GM18907 (cell line): ENCODE measurements at regions not wholly inside any gene's neighbourhood (a gene's known extent, or its start where the extent isn't known, plus 50 kb on each side); places are given as distances from the start of the nearest gene placed in this dataset.
"Not testable (repeated sequence)": the region's sequence is repeated elsewhere in the genome, so short reads cannot be mapped to it uniquely, and the experiment has no call there.

Source experiments
- ATAC-seq: cut with Tn5 transposase; IDR thresholded peaks from one replicate; pipeline ENCODE4 v1.9.1; 2021; ENCODE audit warnings: mild to moderate bottlenecking, moderate library complexity; ENCODE audit not compliant: unreplicated experiment

- ATAC-seq = no peak
Measured at GRCh38 chr4:66489783-66490452, 819.6 kb upstream of the EPHA5 start.

DNA sequence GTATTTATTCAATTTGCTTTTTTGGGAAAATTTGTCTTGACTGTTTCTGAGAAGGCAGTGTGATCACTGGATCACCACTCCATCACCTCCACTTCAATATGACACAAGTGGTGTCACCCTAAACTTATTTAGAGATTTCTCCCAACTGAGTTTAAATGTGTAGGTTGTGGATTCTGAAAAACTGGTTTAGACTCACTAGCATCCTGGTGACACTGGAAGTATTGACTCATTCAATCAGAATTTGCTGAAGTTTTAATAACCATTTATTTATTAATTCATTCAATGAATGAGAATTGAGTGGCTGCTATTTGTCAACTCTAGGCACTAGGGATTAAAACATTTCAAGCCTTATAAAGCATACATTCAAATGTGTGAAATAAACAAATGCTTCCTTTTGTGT is 819.1 kb upstream of the EPHA5 start:
- no peak for ATAC-seq

DNA sequence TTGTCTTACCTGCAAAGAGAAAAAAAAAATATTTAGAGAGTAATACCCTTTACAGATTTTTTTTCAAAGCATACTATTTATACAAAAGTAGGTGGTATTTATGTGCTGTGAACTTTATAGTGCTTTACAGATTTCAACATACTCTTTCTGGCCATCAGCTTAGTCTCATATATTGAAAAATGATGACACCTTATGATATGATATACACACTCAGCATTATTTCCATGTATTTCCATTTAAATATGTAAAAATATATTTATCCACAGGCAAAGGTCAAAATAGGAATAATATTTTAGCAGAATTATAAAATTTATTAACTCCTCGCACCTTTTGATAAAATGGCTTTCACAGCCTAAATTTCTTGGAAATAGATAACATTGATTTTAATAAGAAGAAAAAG is 815.8 kb upstream of the EPHA5 start:
- ATAC-seq = no peak

GRCh38 chr4:66482186-66482585 is 811.9 kb upstream of the EPHA5 start:
- ATAC-seq = no peak

DNA sequence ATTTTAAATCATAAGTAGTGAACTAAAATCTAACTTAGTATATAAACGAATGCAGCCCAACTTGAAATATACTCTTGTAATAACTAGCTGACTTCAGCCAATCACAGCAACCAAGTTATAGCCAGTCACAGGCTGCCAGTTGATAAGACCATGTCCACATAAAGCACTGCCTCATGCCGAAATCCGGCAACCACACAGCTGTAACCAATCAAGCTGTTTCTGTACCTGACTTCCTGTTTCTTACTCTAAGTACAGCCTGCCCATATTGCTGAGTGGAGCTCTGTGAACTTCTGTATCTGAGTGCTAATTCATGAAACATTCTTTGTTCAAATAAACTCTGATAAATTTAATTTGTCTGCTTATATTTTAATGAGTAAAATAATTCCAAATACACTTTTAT is 805.3 kb upstream of the EPHA5 start:
- no peak for ATAC-seq

- no peak for ATAC-seq
Measured at GRCh38 chr4:66465111-66465510, 794.8 kb upstream of the EPHA5 start.

DNA sequence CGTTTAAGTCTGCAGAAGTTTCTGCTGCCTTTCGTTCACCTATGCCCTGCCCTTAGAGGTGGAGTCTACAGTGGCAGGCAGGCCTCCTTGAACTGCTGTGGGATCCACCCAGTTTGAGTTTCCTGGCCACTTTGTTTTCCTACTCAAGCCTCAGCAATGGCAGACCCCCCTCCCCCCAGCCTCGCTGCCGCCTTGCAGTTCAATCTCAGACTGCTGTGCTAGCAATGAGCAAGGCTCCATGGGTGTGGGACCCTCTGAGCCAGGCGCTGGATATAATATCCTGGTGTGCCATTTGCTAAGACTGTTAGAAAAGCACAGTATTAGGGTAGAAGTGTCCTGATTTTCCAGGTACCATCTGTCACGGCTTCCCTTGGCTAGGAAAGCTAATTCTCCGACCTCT is 792.6 kb upstream of the EPHA5 start:
- not testable (repeated sequence) for ATAC-seq

DNA sequence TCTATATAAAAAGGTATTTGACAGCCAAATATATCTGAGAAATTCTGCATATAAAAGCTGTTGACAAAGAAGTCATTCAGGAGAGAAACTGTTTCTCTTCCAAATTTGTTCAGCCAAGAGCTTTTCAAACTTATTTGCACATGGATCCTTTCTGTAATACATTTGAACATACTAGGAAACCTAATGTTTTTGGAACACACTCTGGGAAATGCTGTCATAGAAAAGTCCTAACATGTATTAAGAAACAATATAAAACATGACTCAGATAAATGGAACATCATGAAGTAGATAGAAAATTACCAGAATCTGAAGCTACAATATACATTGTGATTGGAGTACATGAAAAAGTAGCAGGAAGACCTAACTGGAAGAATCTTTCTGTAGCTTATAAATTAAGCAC is 781.5 kb upstream of the EPHA5 start:
- ATAC-seq = no peak

DNA sequence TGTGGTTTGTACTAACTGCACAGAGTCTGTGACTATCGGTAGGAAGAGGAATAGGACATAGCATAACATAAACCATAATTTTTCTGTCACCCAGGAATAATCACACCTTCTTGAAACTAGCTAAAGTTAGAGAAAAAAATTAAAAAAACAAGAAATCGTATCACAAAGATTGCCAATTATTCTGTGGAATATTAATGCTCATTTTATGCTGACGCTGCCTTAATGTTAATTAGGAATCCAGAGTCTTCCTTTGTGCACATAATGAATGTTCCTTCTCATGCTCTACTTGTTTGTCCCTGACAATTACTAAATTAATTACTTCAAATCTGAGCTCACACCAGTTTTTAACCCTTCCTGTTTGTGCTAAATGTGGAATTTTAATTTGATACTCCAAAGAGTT is 772.7 kb upstream of the EPHA5 start:
- no peak for ATAC-seq

DNA sequence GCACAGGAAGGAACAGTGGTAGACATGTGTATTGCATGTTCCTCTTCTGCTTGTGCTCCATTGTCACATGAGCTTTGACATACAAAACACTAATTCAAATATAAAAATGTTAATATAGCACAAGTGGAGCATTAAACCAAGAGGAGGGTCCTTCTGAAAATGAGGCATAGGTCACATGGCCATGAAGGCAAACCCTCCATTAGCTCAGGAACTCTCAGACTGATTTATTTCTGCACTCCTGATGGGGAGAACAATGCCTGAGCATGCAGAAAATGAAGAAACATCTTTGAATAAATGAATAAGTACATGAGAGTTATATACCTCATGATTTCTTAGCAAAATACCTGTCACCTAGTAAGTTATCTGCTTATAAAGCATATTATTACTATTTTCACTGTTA is 769.2 kb upstream of the EPHA5 start:
- ATAC-seq = no peak

DNA sequence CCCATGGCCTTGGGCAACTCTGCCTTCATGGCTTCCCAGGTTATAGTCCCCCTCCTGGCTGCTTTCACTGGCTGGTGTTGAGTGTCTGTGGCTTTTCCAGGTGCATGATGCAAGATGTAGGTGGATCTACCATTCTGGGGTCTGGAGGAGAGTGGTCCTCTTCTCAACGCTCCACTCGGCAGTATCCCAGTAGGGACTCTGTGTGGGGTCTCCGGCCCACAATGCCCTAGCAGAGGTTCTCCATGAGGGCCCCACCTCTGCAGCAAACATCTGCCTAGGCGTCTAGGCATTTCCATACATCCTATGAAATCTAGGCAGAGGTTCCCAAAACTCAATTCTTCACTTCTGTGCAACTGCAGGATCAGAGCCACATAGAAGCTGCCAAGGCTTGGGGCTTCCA is 763.4 kb upstream of the EPHA5 start:
- no peak for ATAC-seq

DNA sequence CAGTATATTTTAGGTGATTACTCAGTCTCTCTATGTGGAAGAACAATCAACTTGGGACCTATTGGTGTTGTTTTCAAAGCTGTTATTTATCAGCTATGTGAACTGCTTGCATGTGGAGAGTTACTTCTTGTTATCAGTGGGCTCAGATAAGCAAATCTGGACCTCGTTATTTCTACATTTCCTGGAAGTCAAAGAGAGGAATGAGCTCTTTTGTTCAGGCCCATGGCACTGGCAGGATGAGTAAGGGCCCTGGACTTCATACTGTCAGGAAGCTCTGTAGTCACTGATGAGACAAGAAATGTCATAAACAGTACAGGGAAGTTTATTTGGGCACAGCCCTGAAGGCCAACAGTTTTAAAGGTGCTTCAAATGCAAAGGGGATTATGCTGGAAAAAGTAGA is 760.6 kb upstream of the EPHA5 start:
- no peak for ATAC-seq

GRCh38 chr4:66429276-66429675 is 759.0 kb upstream of the EPHA5 start:
- no peak for ATAC-seq

DNA sequence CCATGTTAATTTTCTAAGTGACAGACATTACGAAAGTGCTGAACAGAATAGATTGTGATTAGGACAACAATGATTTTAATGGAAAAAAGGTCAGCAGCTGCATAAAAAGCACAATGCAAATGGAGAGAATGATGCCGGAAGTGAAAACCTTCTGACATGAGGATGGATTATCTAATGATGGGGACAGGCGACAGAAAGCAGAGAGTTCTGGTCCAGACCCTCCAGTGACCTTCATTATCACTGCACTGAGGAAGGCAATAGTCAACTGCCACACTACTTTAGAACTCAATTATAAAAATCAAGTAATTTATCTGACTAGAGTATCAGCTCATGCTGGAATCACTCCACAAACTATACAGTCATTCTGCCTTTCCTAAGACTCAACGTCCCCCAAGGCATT is 746.1 kb upstream of the EPHA5 start:
- ATAC-seq = no peak

GRCh38 chr4:66404141-66404540 is 733.9 kb upstream of the EPHA5 start:
- no peak for ATAC-seq

GRCh38 chr4:66376921-66377320 is 706.6 kb upstream of the EPHA5 start:
- no peak for ATAC-seq

- ATAC-seq = no peak
Measured at GRCh38 chr4:66376396-66376795, 706.1 kb upstream of the EPHA5 start.

DNA sequence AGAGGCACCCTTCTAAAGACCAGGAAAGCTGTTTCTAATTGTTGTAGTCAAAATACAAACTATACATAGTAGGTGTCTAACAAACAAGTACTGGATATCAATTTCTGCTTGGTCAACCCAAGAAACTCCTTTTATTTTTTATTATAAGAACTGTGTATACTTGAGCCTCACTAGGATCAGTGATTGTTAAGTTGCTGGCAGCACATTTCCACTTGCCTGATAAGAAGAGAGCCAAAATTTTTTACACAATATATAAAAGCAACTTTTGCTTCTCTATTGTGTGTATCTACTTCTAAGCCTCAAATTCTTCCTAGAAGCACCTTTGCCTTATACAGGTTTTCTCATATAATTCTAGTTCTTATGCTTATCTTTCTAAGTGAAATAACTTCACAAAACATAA is 703.0 kb upstream of the EPHA5 start:
- no peak for ATAC-seq

- no peak for ATAC-seq
Measured at GRCh38 chr4:66372706-66373105, 702.4 kb upstream of the EPHA5 start.

GRCh38 chr4:66367043-66367660 is 696.9 kb upstream of the EPHA5 start:
- no peak for ATAC-seq

DNA sequence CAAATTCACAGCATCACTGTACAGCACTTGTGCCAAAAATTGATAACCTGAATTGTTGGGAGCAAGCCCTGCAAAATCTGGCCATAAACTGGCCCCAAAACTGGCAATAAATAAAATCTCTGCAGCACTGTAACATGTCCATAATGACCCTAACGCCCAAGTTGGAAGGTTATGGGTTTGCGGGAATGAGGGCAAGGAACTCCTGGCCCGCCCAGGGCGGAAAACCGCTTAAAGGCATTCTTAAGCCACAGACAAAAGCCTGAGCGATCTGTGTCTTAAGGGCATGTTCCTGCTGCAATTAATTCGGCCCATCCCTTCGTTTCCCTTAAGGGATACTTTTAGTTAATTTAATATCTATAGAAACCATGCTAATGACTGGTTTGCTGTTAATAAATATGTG is 690.1 kb upstream of the EPHA5 start:
- ATAC-seq = not testable (repeated sequence)

GRCh38 chr4:66357316-66357715 is 687.0 kb upstream of the EPHA5 start:
- ATAC-seq = no peak

DNA sequence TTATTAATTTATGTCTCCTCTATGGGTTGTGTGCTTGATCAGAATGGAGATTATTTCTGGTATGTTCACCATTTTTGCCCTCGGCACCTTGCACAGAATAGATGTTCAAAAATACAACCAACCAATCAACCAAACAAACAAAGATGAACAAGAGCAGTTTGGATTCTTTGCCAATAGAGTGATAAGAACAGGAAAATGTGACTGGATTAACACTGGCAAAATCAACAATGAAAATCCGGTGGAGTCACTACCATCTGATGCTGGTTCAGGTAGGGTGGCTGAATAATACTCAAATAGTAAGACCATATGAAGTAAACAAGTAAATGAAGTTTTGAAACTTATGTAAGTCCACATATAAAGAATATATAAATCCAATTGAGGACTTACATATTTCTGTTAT is 685.0 kb upstream of the EPHA5 start:
- no peak for ATAC-seq
